Pancreas (tissue), 10 donors: ENCODE measurements at regions not wholly inside any gene's neighbourhood (a gene's known extent, or its start where the extent isn't known, plus 50 kb on each side); places are given as distances from the start of the nearest gene placed in this dataset.

Experiments used
- ATAC-seq, 4 donors: fragments of 200-7000 bp; cut with Tn5 transposase; one replicate each; pipeline versions ENCODE4 v1.8.0 to v1.9.1; 2020; ENCODE audit warnings: mild to moderate bottlenecking in 4 of 4, moderate library complexity in 4 of 4
- DNase-seq, 6 donors: peaks; one replicate each; pipeline ENCODE4 v3.0.0-alpha.2; 2020
- FAIRE-seq: peaks from 2 replicates; lab custom pipeline; 2012; peaks lifted over from hg19 to GRCh38; lab: Jason Lieb, UNC
- H3K27ac ChIP-seq, 4 donors: fragments of 200-600 bp; sonication (generic); 1 replicate in 3 of 4; 2 replicates in 1 of 4; pipeline versions ENCODE4 v1.5.0 to v1.8.0; 2020
- H3K27me3 ChIP-seq, 4 donors: fragments of 200-600 bp; one replicate each; pipeline ENCODE4 v1.8.0; 2021
- H3K36me3 ChIP-seq, 3 donors: fragments of 200-600 bp; sonication (generic) in 1 of 3; one replicate each; pipeline versions ENCODE4 v1.5.0 to v1.8.0; 2020 to 2021
- H3K4me1 ChIP-seq, 3 donors: fragments of 200-600 bp; one replicate each; pipeline ENCODE4 v1.8.0; 2021
- H3K4me3 ChIP-seq, 4 donors: fragments of 200-600 bp; sonication (generic) in 2 of 4; one replicate each; pipeline versions ENCODE4 v1.5.0 to v1.8.0; 2020 to 2021
- H3K9me3 ChIP-seq, 4 donors: fragments of 200-600 bp; one replicate each; pipeline ENCODE4 v1.8.0; 2021
- CTCF ChIP-seq, 4 donors: fragments of 200-600 bp; sonication (generic) in 3 of 4; IDR thresholded peaks; one replicate each; pipeline versions ENCODE4 v1.5.0 to v1.8.0; 2021; ENCODE audit warnings: antibody characterized with exemption in 4 of 4
- WGBS, 2 donors: extraction: QIAGEN DNeasy Blood & Tissue Kit; methylation state at CpG; one replicate each; pipeline ENCODE4 v1.1.7; 2013; 5-methylcytosine and 5-hydroxymethylcytosine counted together
- intact Hi-C, 3 donors: fragments of 100-400 bp; cut with DNase I; formaldehyde crosslinking; loops; one replicate each; pipeline versions ENCODE4 v1.11.1 to v1.14.2; 2022
- donor health status: healthy with polysubstance abuse.
- donor health status: DM: no; HTN: no; CAD: no; lungs with moderate emphysema.
- donor health status: DM: no; HTN: no; CAD: no.
- donor health status: control.
- donor health status: control.
- donor health status: Bipolar disorder and iron deficiency.
- donor health status: DM: yes; HTN: yes; CAD: no.
- donor health status: DM: no; HTN: no; CAD: no.
- donor health status: DM: no; HTN: no; CAD: no.
- donor health status: DM: yes; HTN: yes; CAD: no.

GRCh38 chr18:27653247-27653646 is 468.1 kb upstream of the CHST9 start:
- TF ChIP-seq CTCF (IDR thresholded peaks at IDR 0.05): no peak
- H3K36me3 ChIP-seq: no peaks in the 10 kb centered on the region
- H3K27ac ChIP-seq: no peak overlapping the region
- peaks cover 0 to 7% (median 0%) of the 10 kb centered on the region in 3 donors for H3K4me1 ChIP-seq
- intact Hi-C loops: no loop called here
- no peak for FAIRE-seq
- H3K27me3 ChIP-seq: peaks cover 0 to 39% (median 0%) of the 10 kb centered on the region in 4 donors
- H3K9me3 ChIP-seq: no peaks in the 10 kb centered on the region
- no peak for ATAC-seq
- H3K4me3 ChIP-seq: no peak overlapping the region
- no peak for DNase-seq

DNA sequence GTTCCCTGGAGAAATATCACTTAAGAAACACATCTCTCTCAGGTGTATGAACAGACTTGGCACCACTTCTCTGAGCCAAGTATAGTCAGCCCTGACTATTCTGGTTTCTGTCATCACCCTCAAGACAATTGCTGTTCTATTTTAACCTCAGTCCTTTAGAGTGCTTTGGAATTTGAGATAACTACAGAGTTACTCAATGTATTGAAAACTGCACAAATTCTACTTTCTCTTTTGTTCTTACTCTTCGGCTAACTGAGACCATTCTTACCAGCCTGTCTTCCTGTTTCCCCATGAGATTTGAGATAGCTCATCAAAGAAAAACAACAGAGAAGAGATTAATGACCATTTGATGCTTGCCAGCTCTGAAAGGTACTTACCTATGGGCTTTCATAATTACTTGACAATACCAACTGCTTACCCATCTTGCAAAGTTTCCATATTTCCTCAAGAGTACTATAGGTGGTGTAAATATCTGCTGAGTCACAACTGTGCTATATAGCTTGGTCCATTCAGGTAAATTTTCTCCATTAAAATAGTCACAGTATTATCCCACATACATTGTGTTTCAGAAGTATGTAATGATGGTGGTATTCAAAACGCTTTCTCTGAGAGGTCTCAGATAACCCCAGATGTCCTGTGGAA is 467.5 kb upstream of the CHST9 start:
- FAIRE-seq (no peak), ATAC-seq (no peak), DNase-seq (no peak)
- Histone ChIP-seq H3K9me3 (no peaks in the 10 kb centered on the region), H3K4me1 (peaks cover 0 to 7% (median 0%) of the 10 kb centered on the region in 3 donors), H3K27me3 (peaks cover 0 to 33% (median 0%) of the 10 kb centered on the region in 4 donors), H3K36me3 (no peaks in the 10 kb centered on the region), H3K27ac (no peak overlapping the region), H3K4me3 (no peak overlapping the region)
- 50 to 58% methylated on average over 2 of the region's 2 CpGs for WGBS, 2 donors
- intact Hi-C loops: no loop called here
- no peak for TF ChIP-seq CTCF (IDR thresholded peaks at IDR 0.05)

- no peaks in the 10 kb centered on the region for H3K36me3 ChIP-seq
- TF ChIP-seq CTCF (IDR thresholded peaks at IDR 0.05): no peak
- H3K9me3 ChIP-seq: no peaks in the 10 kb centered on the region
- ATAC-seq (no peak), FAIRE-seq (no peak), DNase-seq (no peak)
- WGBS, 2 donors: 84 to 90% methylated on average over 3 of the region's 3 CpGs
- intact Hi-C loops: loop anchor here in 1 of 3 donors (10.0 kb wide), 1 partner anchor 55 kb away; no protein-coding TSS in a partner anchor
- no peaks in the 10 kb centered on the region for H3K4me1 ChIP-seq
- H3K27ac ChIP-seq: no peak overlapping the region
- no peak overlapping the region for H3K4me3 ChIP-seq
- peaks cover 0 to 22% (median 0%) of the 10 kb centered on the region in 4 donors for H3K27me3 ChIP-seq
Observed at GRCh38 chr18:27649621-27650020, 464.5 kb upstream of the CHST9 start.

DNA sequence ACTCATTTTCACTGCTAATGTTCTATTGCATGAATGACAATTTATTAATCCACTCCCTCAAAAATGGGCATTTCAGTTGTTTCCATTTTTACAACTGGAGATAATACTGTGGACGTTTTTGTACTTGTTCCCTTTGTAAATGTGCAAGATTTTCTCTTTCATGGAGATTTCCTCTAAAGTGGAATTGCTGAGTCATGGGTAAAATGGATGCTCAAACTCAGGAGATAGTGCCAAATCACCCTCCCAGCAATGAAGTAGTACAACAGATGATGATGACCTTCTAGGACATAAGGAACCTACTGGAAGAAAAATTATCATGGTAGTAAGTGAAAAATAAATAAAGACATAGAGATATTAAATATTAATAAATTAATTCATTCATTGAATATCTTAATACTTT is 460.8 kb upstream of the CHST9 start:
- no peaks in the 10 kb centered on the region for H3K9me3 ChIP-seq
- H3K27ac ChIP-seq: no peak overlapping the region
- no peaks in the 10 kb centered on the region for H3K36me3 ChIP-seq
- WGBS, 2 donors: 30 to 43% methylated on average over 1 of the region's 1 CpG
- intact Hi-C loops: loop anchor here in 1 of 3 donors (10.0 kb wide), 1 partner anchor 59 kb away; no protein-coding TSS in a partner anchor
- peaks cover 0 to 15% (median 0%) of the 10 kb centered on the region in 4 donors for H3K27me3 ChIP-seq
- no peak for TF ChIP-seq CTCF (IDR thresholded peaks at IDR 0.05)
- FAIRE-seq (no peak), ATAC-seq (no peak), DNase-seq (no peak)
- no peaks in the 10 kb centered on the region for H3K4me1 ChIP-seq
- no peak overlapping the region for H3K4me3 ChIP-seq

DNA sequence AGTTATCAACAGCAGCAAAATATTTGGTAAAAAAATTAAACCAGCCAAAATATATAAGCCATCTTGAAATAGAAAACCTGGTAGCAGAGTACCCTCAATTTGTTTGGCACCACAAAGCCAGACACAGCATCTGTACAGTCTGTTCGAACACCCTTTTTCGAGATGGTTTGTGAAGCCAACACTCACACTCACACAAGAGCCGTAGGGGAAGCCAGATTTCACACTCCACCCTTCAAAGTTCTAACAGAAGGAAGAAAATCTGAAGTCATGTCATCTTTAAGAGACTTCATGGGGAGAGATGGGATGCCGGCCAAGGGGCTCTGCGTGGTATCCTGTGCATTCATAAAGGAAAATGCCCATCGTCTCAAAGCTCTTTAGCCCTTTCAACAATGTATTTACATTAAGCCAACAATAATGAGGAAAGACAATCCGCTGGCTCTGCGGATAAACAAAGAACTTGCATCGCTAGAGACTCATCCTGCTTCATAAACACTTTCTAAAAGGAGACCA is 451.5 kb upstream of the CHST9 start:
- FAIRE-seq (no peak), ATAC-seq (no peak), DNase-seq (no peak)
- Histone ChIP-seq H3K27ac (no peak overlapping the region), H3K4me3 (no peak overlapping the region), H3K36me3 (no peaks in the 10 kb centered on the region), H3K27me3 (no peaks in the 10 kb centered on the region), H3K9me3 (no peaks in the 10 kb centered on the region), H3K4me1 (no peaks in the 10 kb centered on the region)
- TF ChIP-seq CTCF (IDR thresholded peaks at IDR 0.05): no peak
- 73 to 83% methylated on average over 9 of the region's 9 CpGs for WGBS, 2 donors
- intact Hi-C loops: no loop called here
